HG02623 (cell line): ENCODE measurements at regions not wholly inside any gene's neighbourhood (a gene's known extent, or its start where the extent isn't known, plus 50 kb on each side); places are given as distances from the start of the nearest gene placed in this dataset.
"Not testable (repeated sequence)": the region's sequence is repeated elsewhere in the genome, so short reads cannot be mapped to it uniquely, and the experiment has no call there.

Source experiments
- ATAC-seq: cut with Tn5 transposase; IDR thresholded peaks from one replicate; pipeline ENCODE4 v1.9.1; 2021; ENCODE audit warnings: moderate library complexity; ENCODE audit not compliant: unreplicated experiment

GRCh38 chr9:89695441-89695891 lies 90.7 kb downstream of the GADD45G start:
- ATAC-seq = no peak

GRCh38 chr9:89695979-89696378 lies 91.2 kb downstream of the GADD45G start:
- not testable (repeated sequence) for ATAC-seq

GRCh38 chr9:89696780-89697179 lies 92.0 kb downstream of the GADD45G start:
- ATAC-seq = no peak

GRCh38 chr9:89697553-89697952 lies 92.7 kb downstream of the GADD45G start:
- no peak for ATAC-seq

- no peak for ATAC-seq
These were observed 93.7 kb downstream of the GADD45G start for GRCh38 chr9:89698411-89699005.

GRCh38 chr9:89699646-89700045 lies 94.8 kb downstream of the GADD45G start:
- ATAC-seq = no peak

GRCh38 chr9:89701221-89701798 lies 96.5 kb downstream of the GADD45G start:
- ATAC-seq = peak; percentile 76

- ATAC-seq = no peak
These were observed 97.6 kb downstream of the GADD45G start for GRCh38 chr9:89702401-89702800.

- no peak for ATAC-seq
These were observed 100.8 kb downstream of the GADD45G start for GRCh38 chr9:89705651-89706050.

GRCh38 chr9:89706086-89706485 lies 101.3 kb downstream of the GADD45G start:
- ATAC-seq = no peak

- no peak for ATAC-seq
These were observed 101.9 kb downstream of the GADD45G start for GRCh38 chr9:89706731-89707191.

GRCh38 chr9:89710697-89711096 lies 105.9 kb downstream of the GADD45G start:
- no peak for ATAC-seq

GRCh38 chr9:89711866-89712265 lies 107.1 kb downstream of the GADD45G start:
- no peak for ATAC-seq

GRCh38 chr9:89712283-89712682 lies 107.5 kb downstream of the GADD45G start:
- ATAC-seq = no peak

- no peak for ATAC-seq
These were observed 109.5 kb downstream of the GADD45G start for GRCh38 chr9:89714321-89714720.

- no peak for ATAC-seq
These were observed 110.6 kb downstream of the GADD45G start for GRCh38 chr9:89715318-89715858.

GRCh38 chr9:89715881-89716280 lies 111.1 kb downstream of the GADD45G start:
- no peak for ATAC-seq

- peak; percentile 38 for ATAC-seq
These were observed 111.7 kb downstream of the GADD45G start for GRCh38 chr9:89716559-89716958.

GRCh38 chr9:89718176-89718575 lies 113.4 kb downstream of the GADD45G start:
- ATAC-seq = no peak

- ATAC-seq = no peak
These were observed 113.8 kb downstream of the GADD45G start for GRCh38 chr9:89718651-89719050.

GRCh38 chr9:89719202-89719601 lies 114.4 kb downstream of the GADD45G start:
- no peak for ATAC-seq

GRCh38 chr9:89720696-89721175 lies 115.9 kb downstream of the GADD45G start:
- ATAC-seq = no peak
